MM.1S (cell line): ENCODE measurements at regions not wholly inside any gene's neighbourhood (a gene's known extent, or its start where the extent isn't known, plus 50 kb on each side); places are given as distances from the start of the nearest gene placed in this dataset.

Experiments
- DNase-seq: peaks from one replicate; pipeline ENCODE4 v3.0.0-alpha.2; 2015
- H2AFZ ChIP-seq: fragments of 300-600 bp; sonication (generic); 2 replicates; pipeline ENCODE4 v1.6.0; 2016; ENCODE audit warnings: antibody characterized with exemption, low read length
- H3F3A ChIP-seq: fragments of 300-600 bp; sonication (generic); 2 replicates; pipeline ENCODE4 v1.6.1; 2016; ENCODE audit warnings: mild to moderate bottlenecking, antibody characterized with exemption, low read length, moderate library complexity, mixed read lengths; ENCODE audit not compliant: insufficient read depth
- H3K27ac ChIP-seq: fragments of 300-600 bp; sonication (generic); 2 replicates; pipeline ENCODE4 v1.5.1; 2016; ENCODE audit warnings: mild to moderate bottlenecking, low read length
- H3K27me3 ChIP-seq: fragments of 300-600 bp; sonication (generic); replicated peaks from 2 replicates; pipeline ENCODE4 v1.6.0; 2016; ENCODE audit warnings: low read length; ENCODE audit not compliant: insufficient read depth
- H3K36me3 ChIP-seq: fragments of 300-600 bp; sonication (generic); replicated peaks from 2 replicates; pipeline ENCODE4 v1.6.1; 2016; ENCODE audit warnings: mild to moderate bottlenecking, low read length, mixed read lengths; ENCODE audit not compliant: insufficient read depth
- H3K4me1 ChIP-seq: fragments of 300-600 bp; sonication (generic); 2 replicates; pipeline ENCODE4 v1.6.1; 2016; ENCODE audit warnings: low read length, mixed read lengths
- H3K4me2 ChIP-seq: fragments of 300-600 bp; sonication (generic); 2 replicates; pipeline ENCODE4 v1.6.0; 2016; ENCODE audit warnings: low read depth, low read length
- H3K4me3 ChIP-seq: fragments of 300-600 bp; sonication (generic); 2 replicates; pipeline ENCODE4 v1.5.1; 2016; ENCODE audit warnings: low read length, mixed read lengths
- H3K79me2 ChIP-seq: fragments of 300-600 bp; sonication (generic); 2 replicates; pipeline ENCODE4 v1.6.1; 2016; ENCODE audit warnings: mixed run types, low read length, mixed read lengths
- H3K9ac ChIP-seq: fragments of 300-600 bp; sonication (generic); 2 replicates; pipeline ENCODE4 v1.6.1; 2016; ENCODE audit warnings: low read length, mixed read lengths
- H3K9me2 ChIP-seq: fragments of 300-600 bp; sonication (generic); replicated peaks from 2 replicates; pipeline ENCODE4 v1.6.1; 2016; ENCODE audit warnings: mild to moderate bottlenecking, low read length, mixed read lengths; ENCODE audit not compliant: insufficient read depth
- H3K9me3 ChIP-seq: fragments of 300-600 bp; sonication (generic); replicated peaks from 2 replicates; pipeline ENCODE4 v1.6.1; 2016; ENCODE audit warnings: mild to moderate bottlenecking, low read length, mixed read lengths; ENCODE audit not compliant: insufficient read depth
- H4K20me1 ChIP-seq: fragments of 300-600 bp; sonication (generic); 2 replicates; pipeline ENCODE4 v1.6.1; 2016; ENCODE audit warnings: mild to moderate bottlenecking, low read length, moderate library complexity, mixed read lengths; ENCODE audit not compliant: insufficient read depth
- CTCF ChIP-seq: fragments of 300-600 bp; sonication (generic); IDR thresholded peaks from 2 replicates; pipeline ENCODE4 v1.5.1; 2016; ENCODE audit warnings: antibody characterized with exemption, low read length, mixed read lengths
- EZH2 ChIP-seq: fragments of 300-600 bp; sonication (generic); optimal IDR thresholded peaks from 2 replicates; pipeline ENCODE3; 2017; ENCODE audit warnings: low read depth, mild to moderate bottlenecking, antibody characterized with exemption, low read length, mixed read lengths
- EZH2phosphoT487 ChIP-seq: fragments of 300-600 bp; sonication (generic); IDR thresholded peaks from 2 replicates; pipeline ENCODE4 v1.6.1; 2018; ENCODE audit warnings: antibody characterized with exemption, low read length

- Histone ChIP-seq H2AFZ (no peak overlapping the region), H4K20me1 (no peaks in the 10 kb centered on the region), H3K36me3 (no peaks in the 10 kb centered on the region), H3K4me2 (no peak overlapping the region), H3K79me2 (no peaks in the 10 kb centered on the region), H3K4me3 (no peak overlapping the region), H3K27me3 (no peaks in the 10 kb centered on the region), H3F3A (no peaks in the 10 kb centered on the region), H3K27ac (no peak overlapping the region), H3K9ac (no peak overlapping the region), H3K4me1 (no peaks in the 10 kb centered on the region), H3K9me2 (no peaks in the 10 kb centered on the region), H3K9me3 (no peaks in the 10 kb centered on the region)
- no peak for DNase-seq
- TF ChIP-seq CTCF: no peak
- no peak for TF ChIP-seq EZH2
- TF ChIP-seq EZH2phosphoT487: no peak
Observed at GRCh38 chr6:111942561-111942960, 69.3 kb upstream of the FYN start.

DNA sequence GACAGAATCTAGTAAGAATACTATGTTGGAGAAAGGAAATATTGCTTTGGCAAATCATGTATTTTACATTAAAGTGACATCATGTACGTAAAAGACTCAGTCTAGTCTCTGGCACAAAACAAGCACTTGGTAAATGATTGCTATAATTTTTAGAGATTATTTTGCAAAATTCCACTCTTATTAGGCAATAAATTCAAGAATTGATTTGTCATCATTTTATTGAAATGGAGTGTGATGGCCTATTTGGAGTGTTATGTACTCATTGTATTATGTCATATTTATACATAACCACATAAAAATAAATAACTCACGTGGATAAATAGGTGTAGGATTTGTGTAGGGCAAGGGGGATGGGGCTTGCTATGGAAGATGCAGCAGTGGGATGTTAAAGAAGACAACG is 70.0 kb upstream of the FYN start:
- Histone ChIP-seq H3F3A (no peaks in the 10 kb centered on the region), H3K4me1 (no peaks in the 10 kb centered on the region), H3K27me3 (no peaks in the 10 kb centered on the region), H3K4me3 (no peak overlapping the region), H3K79me2 (no peaks in the 10 kb centered on the region), H3K27ac (no peak overlapping the region), H2AFZ (no peak overlapping the region), H3K9me2 (no peaks in the 10 kb centered on the region), H4K20me1 (no peaks in the 10 kb centered on the region), H3K36me3 (no peaks in the 10 kb centered on the region), H3K9ac (no peak overlapping the region), H3K9me3 (no peaks in the 10 kb centered on the region), H3K4me2 (no peak overlapping the region)
- DNase-seq: no peak
- no peak for TF ChIP-seq EZH2phosphoT487
- no peak for TF ChIP-seq EZH2
- no peak for TF ChIP-seq CTCF

GRCh38 chr6:111943726-111944125 is 70.5 kb upstream of the FYN start:
- DNase-seq: no peak
- no peaks in the 10 kb centered on the region for H3F3A ChIP-seq
- H3K27me3 ChIP-seq: no peaks in the 10 kb centered on the region
- no peak overlapping the region for H3K4me2 ChIP-seq
- H3K4me1 ChIP-seq: no peaks in the 10 kb centered on the region
- H3K4me3 ChIP-seq: no peak overlapping the region
- no peaks in the 10 kb centered on the region for H4K20me1 ChIP-seq
- no peak overlapping the region for H2AFZ ChIP-seq
- no peaks in the 10 kb centered on the region for H3K9me3 ChIP-seq
- no peaks in the 10 kb centered on the region for H3K9me2 ChIP-seq
- no peaks in the 10 kb centered on the region for H3K79me2 ChIP-seq
- H3K36me3 ChIP-seq: no peaks in the 10 kb centered on the region
- no peak overlapping the region for H3K9ac ChIP-seq
- H3K27ac ChIP-seq: no peak overlapping the region
- TF ChIP-seq CTCF: no peak
- no peak for TF ChIP-seq EZH2phosphoT487
- no peak for TF ChIP-seq EZH2

DNA sequence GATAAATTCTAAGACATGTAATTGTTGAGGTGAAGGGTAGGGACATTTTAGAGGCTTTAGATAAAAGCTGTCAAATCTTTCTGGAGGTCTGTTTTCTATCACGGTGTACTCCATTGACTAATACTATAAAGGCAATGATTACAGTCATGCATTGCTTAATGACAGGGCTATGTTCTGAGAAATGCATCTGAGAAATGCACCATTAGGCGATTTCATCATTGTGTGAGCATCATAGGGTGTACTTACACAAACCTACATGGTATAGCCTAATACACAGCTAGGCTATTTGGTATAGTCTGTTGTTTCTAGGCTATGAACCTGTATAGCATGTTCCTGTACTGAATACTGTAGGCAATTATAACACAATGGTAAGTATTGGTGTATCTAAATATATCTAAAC is 71.3 kb upstream of the FYN start:
- no peak overlapping the region for H2AFZ ChIP-seq
- H3K27me3 ChIP-seq: no peaks in the 10 kb centered on the region
- no peaks in the 10 kb centered on the region for H3K9me3 ChIP-seq
- no peak overlapping the region for H3K27ac ChIP-seq
- no peak for DNase-seq
- no peak for TF ChIP-seq EZH2phosphoT487
- TF ChIP-seq CTCF: no peak
- no peak for TF ChIP-seq EZH2
- no peaks in the 10 kb centered on the region for H3F3A ChIP-seq
- H3K79me2 ChIP-seq: no peaks in the 10 kb centered on the region
- no peak overlapping the region for H3K4me2 ChIP-seq
- no peaks in the 10 kb centered on the region for H3K4me1 ChIP-seq
- H3K4me3 ChIP-seq: no peak overlapping the region
- H3K9me2 ChIP-seq: no peaks in the 10 kb centered on the region
- no peaks in the 10 kb centered on the region for H3K36me3 ChIP-seq
- H4K20me1 ChIP-seq: no peaks in the 10 kb centered on the region
- no peak overlapping the region for H3K9ac ChIP-seq
